Uterus (tissue), 2 donors: ENCODE measurements at regions not wholly inside any gene's neighbourhood (a gene's known extent, or its start where the extent isn't known, plus 50 kb on each side); places are given as distances from the start of the nearest gene placed in this dataset.
"Not testable (repeated sequence)": the region's sequence is repeated elsewhere in the genome, so short reads cannot be mapped to it uniquely, and the experiment has no call there.

Source experiments
- POLR2A ChIP-seq, 2 donors: fragments of 450-650 bp; IDR thresholded peaks; one replicate each; pipeline ENCODE4 v1.6.1; 2016; ENCODE audit warnings: antibody characterized with exemption in 2 of 2, mild to moderate bottlenecking in 1 of 2, moderate library complexity in 1 of 2
- TF ChIP-seq, protein P1 (sequence below), 4 experiments: fragments of 200-600 bp in 2 of 4; fragments of 450-650 bp in 2 of 4; sonication (generic) in 2 of 4; IDR thresholded peaks; one replicate each; pipeline ENCODE4 v1.5.1; 2016 to 2019; ENCODE audit warnings: antibody characterized with exemption in 4 of 4, mild to moderate bottlenecking in 2 of 4, moderate library complexity in 1 of 4

DNA sequence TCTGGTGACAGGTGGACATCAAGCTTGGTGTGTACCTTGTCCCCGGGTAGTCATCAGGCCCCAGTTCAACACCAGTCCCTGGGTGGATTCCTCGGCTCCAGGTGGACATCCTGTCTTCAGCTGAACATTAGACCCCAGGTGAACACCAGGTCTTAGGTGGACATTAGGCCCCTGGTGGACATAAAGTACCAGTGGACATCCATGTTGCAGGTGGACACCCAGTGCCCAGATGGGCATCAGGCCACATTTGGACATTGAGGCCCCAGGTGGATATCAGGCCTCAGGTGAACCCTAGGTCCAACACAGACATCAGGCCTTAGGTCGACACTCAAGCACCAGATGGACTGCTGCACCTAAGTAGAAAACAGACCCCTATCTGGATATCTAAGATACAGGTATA lies 195.6 kb downstream of the POTEG start:
- TF ChIP-seq POLR2A (IDR thresholded peaks at IDR 0.05), result not testable (repeated sequence)
- TF ChIP-seq, protein P1, sequence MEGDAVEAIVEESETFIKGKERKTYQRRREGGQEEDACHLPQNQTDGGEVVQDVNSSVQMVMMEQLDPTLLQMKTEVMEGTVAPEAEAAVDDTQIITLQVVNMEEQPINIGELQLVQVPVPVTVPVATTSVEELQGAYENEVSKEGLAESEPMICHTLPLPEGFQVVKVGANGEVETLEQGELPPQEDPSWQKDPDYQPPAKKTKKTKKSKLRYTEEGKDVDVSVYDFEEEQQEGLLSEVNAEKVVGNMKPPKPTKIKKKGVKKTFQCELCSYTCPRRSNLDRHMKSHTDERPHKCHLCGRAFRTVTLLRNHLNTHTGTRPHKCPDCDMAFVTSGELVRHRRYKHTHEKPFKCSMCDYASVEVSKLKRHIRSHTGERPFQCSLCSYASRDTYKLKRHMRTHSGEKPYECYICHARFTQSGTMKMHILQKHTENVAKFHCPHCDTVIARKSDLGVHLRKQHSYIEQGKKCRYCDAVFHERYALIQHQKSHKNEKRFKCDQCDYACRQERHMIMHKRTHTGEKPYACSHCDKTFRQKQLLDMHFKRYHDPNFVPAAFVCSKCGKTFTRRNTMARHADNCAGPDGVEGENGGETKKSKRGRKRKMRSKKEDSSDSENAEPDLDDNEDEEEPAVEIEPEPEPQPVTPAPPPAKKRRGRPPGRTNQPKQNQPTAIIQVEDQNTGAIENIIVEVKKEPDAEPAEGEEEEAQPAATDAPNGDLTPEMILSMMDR (IDR thresholded peaks at IDR 0.05), result not testable (repeated sequence)
